Heart left ventricle (tissue), 13 donors: ENCODE measurements at regions not wholly inside any gene's neighbourhood (a gene's known extent, or its start where the extent isn't known, plus 50 kb on each side); places are given as distances from the start of the nearest gene placed in this dataset.
"Not testable (repeated sequence)": the region's sequence is repeated elsewhere in the genome, so short reads cannot be mapped to it uniquely, and the experiment has no call there.

ENCODE experiments used
- CTCF ChIP-seq, 12 donors: fragments of 200-600 bp; sonication (generic) in 4 of 12; IDR thresholded peaks; one replicate each; pipeline versions ENCODE4 v1.5.0 to v1.8.0; 2018 to 2022; ENCODE audit warnings: antibody characterized with exemption in 12 of 12, mild to moderate bottlenecking in 5 of 12
- POLR2A ChIP-seq, 2 donors: fragments of 450-650 bp; IDR thresholded peaks; one replicate each; pipeline ENCODE4 v1.6.1; 2017; ENCODE audit warnings: antibody characterized with exemption in 2 of 2, mild to moderate bottlenecking in 2 of 2, moderate library complexity in 2 of 2
- donor health status: ischemic (EF 13 %, LVEDD 7.1; RV severe dilation, severe dysfunction).
- donor health status: DM: no; HTN: yes; CAD: no.
- donor health status: DM: no; HTN: no; CAD: no.
- donor health status: ischemic (EF 25% LVEDD 6.9; RV normal size, moderate dysfunction).
- donor health status: ischemic (EF 25% LVEDD 5.7; RV mildly dilated, moderate dysfunction).
- donor health status: ischemic (EF 35%, LVEDD 5.7; RV mildly dilated, moderate dysfunction).
- donor health status: nonischemic (EF 11% LVEDD 7.7; RV severe dilation, severe dysfunction).
- donor health status: DM: yes; HTN: yes; CAD: no.
- donor health status: PGD.
- donor health status: ischemic (EF 29% LVEDD 5.4; RV normal size, mild dysfunction).
- donor health status: nonischemic (EF 23%, LVEDD 6.1; RV moderate dilation, normal function).

GRCh38 chr14:86750488-86750887 is 1220.5 kb downstream of the FLRT2 start:
- not testable (repeated sequence) for TF ChIP-seq POLR2A, CTCF (IDR thresholded peaks at IDR 0.05)
